HG03442 (cell line): ENCODE measurements at regions not wholly inside any gene's neighbourhood (a gene's known extent, or its start where the extent isn't known, plus 50 kb on each side); places are given as distances from the start of the nearest gene placed in this dataset.

ENCODE experiments used
- ATAC-seq: cut with Tn5 transposase; IDR thresholded peaks from one replicate; pipeline ENCODE4 v1.9.1; 2021; ENCODE audit warnings: mild to moderate bottlenecking, moderate library complexity; ENCODE audit not compliant: unreplicated experiment

- ATAC-seq, result no peak
Measured at GRCh38 chr1:90502696-90503095, 214.4 kb downstream of the BARHL2 start.

GRCh38 chr1:90502194-90502593, 214.9 kb downstream of the BARHL2 start:
- no peak for ATAC-seq

GRCh38 chr1:90501281-90501680, 215.8 kb downstream of the BARHL2 start:
- no peak for ATAC-seq

- ATAC-seq, result no peak
Measured at GRCh38 chr1:90494748-90495282, 222.3 kb downstream of the BARHL2 start.

GRCh38 chr1:90488451-90488850, 228.7 kb downstream of the BARHL2 start:
- ATAC-seq, result no peak

- ATAC-seq, result no peak
Measured at GRCh38 chr1:90486996-90487395, 230.1 kb downstream of the BARHL2 start.

- no peak for ATAC-seq
Measured at GRCh38 chr1:90486134-90486824, 230.8 kb downstream of the BARHL2 start.

GRCh38 chr1:90480271-90480835, 236.7 kb downstream of the BARHL2 start:
- no peak for ATAC-seq

- ATAC-seq, result no peak
Measured at GRCh38 chr1:90476994-90477393, 240.1 kb downstream of the BARHL2 start.

GRCh38 chr1:90476411-90476810, 240.7 kb downstream of the BARHL2 start:
- no peak for ATAC-seq

GRCh38 chr1:90475631-90476030, 241.5 kb downstream of the BARHL2 start:
- ATAC-seq, result no peak

GRCh38 chr1:90474731-90475130, 242.4 kb downstream of the BARHL2 start:
- no peak for ATAC-seq

GRCh38 chr1:90474158-90474557, 242.9 kb downstream of the BARHL2 start:
- no peak for ATAC-seq

- no peak for ATAC-seq
Measured at GRCh38 chr1:90472775-90473174, 244.3 kb downstream of the BARHL2 start.

GRCh38 chr1:90459570-90459969, 257.5 kb downstream of the BARHL2 start:
- no peak for ATAC-seq

- ATAC-seq, result no peak
Measured at GRCh38 chr1:90457985-90458384, 259.1 kb downstream of the BARHL2 start.

- ATAC-seq, result no peak
Measured at GRCh38 chr1:90452491-90452890, 264.6 kb downstream of the BARHL2 start.

- no peak for ATAC-seq
Measured at GRCh38 chr1:90443354-90443753, 273.7 kb downstream of the BARHL2 start.

- ATAC-seq, result no peak
Measured at GRCh38 chr1:90435351-90435750, 281.8 kb downstream of the BARHL2 start.

GRCh38 chr1:90434460-90434859, 282.6 kb downstream of the BARHL2 start:
- no peak for ATAC-seq

GRCh38 chr1:90417126-90417525, 300.0 kb downstream of the BARHL2 start:
- ATAC-seq, result no peak

GRCh38 chr1:90414201-90414600, 302.9 kb downstream of the BARHL2 start:
- ATAC-seq, result no peak

- no peak for ATAC-seq
Measured at GRCh38 chr1:90413519-90413918, 303.6 kb downstream of the BARHL2 start.
